ENCODE measurements at regions not wholly inside any gene's neighbourhood (a gene's known extent, or its start where the extent isn't known, plus 50 kb on each side); places are given as distances from the start of the nearest gene placed in this dataset.
"Not testable (repeated sequence)": the region's sequence is repeated elsewhere in the genome, so short reads cannot be mapped to it uniquely, and the experiment has no call there.

- H3K4me3 Mint-ChIP-seq, H3K36me3 Mint-ChIP-seq, H3K4me1 Mint-ChIP-seq, H3K9me3 Mint-ChIP-seq, H3K27me3 Mint-ChIP-seq, H3K27ac Mint-ChIP-seq: not testable (repeated sequence)
Observed at GRCh38 chr2:47697681-47698435, 85.1 kb upstream of the MSH6 start.

GRCh38 chr2:47697000-47697601, 85.8 kb upstream of the MSH6 start:
- Mint-ChIP-seq H3K4me1 (no peaks in the 10 kb centered on the region), H3K27me3 (peaks cover 7% of the 10 kb centered on the region), H3K36me3 (no peaks in the 10 kb centered on the region), H3K27ac (no peak overlapping the region), H3K4me3 (no peak overlapping the region), H3K9me3 (no peaks in the 10 kb centered on the region)

GRCh38 chr2:47696478-47696831, 86.5 kb upstream of the MSH6 start:
- Mint-ChIP-seq H3K4me1 (no peaks in the 10 kb centered on the region), H3K9me3 (no peaks in the 10 kb centered on the region), H3K27me3 (peaks cover 7% of the 10 kb centered on the region), H3K4me3 (no peak overlapping the region), H3K27ac (no peak overlapping the region), H3K36me3 (no peaks in the 10 kb centered on the region)

GRCh38 chr2:47695800-47696477, 87.0 kb upstream of the MSH6 start:
- H3K9me3 Mint-ChIP-seq, result no peaks in the 10 kb centered on the region
- no peaks in the 10 kb centered on the region for H3K36me3 Mint-ChIP-seq
- no peaks in the 10 kb centered on the region for H3K4me1 Mint-ChIP-seq
- H3K27ac Mint-ChIP-seq, result no peak overlapping the region
- peaks cover 7% of the 10 kb centered on the region for H3K27me3 Mint-ChIP-seq
- H3K4me3 Mint-ChIP-seq, result no peak overlapping the region

- H3K36me3 Mint-ChIP-seq, H3K9me3 Mint-ChIP-seq, H3K4me1 Mint-ChIP-seq, H3K4me3 Mint-ChIP-seq, H3K27ac Mint-ChIP-seq, H3K27me3 Mint-ChIP-seq: not testable (repeated sequence)
Observed at GRCh38 chr2:47694451-47694850, 88.5 kb upstream of the MSH6 start.

GRCh38 chr2:47690706-47691325, 92.1 kb upstream of the MSH6 start:
- H3K9me3 Mint-ChIP-seq, H3K36me3 Mint-ChIP-seq, H3K27me3 Mint-ChIP-seq, H3K27ac Mint-ChIP-seq, H3K4me3 Mint-ChIP-seq, H3K4me1 Mint-ChIP-seq: not testable (repeated sequence)

GRCh38 chr2:47690132-47690531, 92.8 kb upstream of the MSH6 start:
- peaks cover 6% of the 10 kb centered on the region for H3K27me3 Mint-ChIP-seq
- H3K4me3 Mint-ChIP-seq, result no peak overlapping the region
- no peaks in the 10 kb centered on the region for H3K36me3 Mint-ChIP-seq
- no peaks in the 10 kb centered on the region for H3K9me3 Mint-ChIP-seq
- H3K27ac Mint-ChIP-seq, result no peak overlapping the region
- no peaks in the 10 kb centered on the region for H3K4me1 Mint-ChIP-seq

- H3K9me3 Mint-ChIP-seq, H3K27me3 Mint-ChIP-seq, H3K4me1 Mint-ChIP-seq, H3K36me3 Mint-ChIP-seq, H3K4me3 Mint-ChIP-seq, H3K27ac Mint-ChIP-seq: not testable (repeated sequence)
Observed at GRCh38 chr2:47689118-47689517, 93.8 kb upstream of the MSH6 start.

GRCh38 chr2:47688561-47688960, 94.4 kb upstream of the MSH6 start:
- Mint-ChIP-seq H3K36me3 (no peaks in the 10 kb centered on the region), H3K27me3 (no peaks in the 10 kb centered on the region), H3K4me1 (no peaks in the 10 kb centered on the region), H3K4me3 (no peak overlapping the region), H3K9me3 (no peaks in the 10 kb centered on the region), H3K27ac (no peak overlapping the region)

GRCh38 chr2:47687856-47688255, 95.1 kb upstream of the MSH6 start:
- Mint-ChIP-seq H3K4me1 (no peaks in the 10 kb centered on the region), H3K27me3 (no peaks in the 10 kb centered on the region), H3K36me3 (no peaks in the 10 kb centered on the region), H3K27ac (no peak overlapping the region), H3K9me3 (no peaks in the 10 kb centered on the region), H3K4me3 (no peak overlapping the region)

- no peaks in the 10 kb centered on the region for H3K4me1 Mint-ChIP-seq
- no peak overlapping the region for H3K27ac Mint-ChIP-seq
- no peaks in the 10 kb centered on the region for H3K27me3 Mint-ChIP-seq
- no peaks in the 10 kb centered on the region for H3K9me3 Mint-ChIP-seq
- no peak overlapping the region for H3K4me3 Mint-ChIP-seq
- H3K36me3 Mint-ChIP-seq, result peaks cover 1% of the 10 kb centered on the region
Observed at GRCh38 chr2:47686018-47686417, 96.9 kb upstream of the MSH6 start.

GRCh38 chr2:47682216-47682749, 100.7 kb upstream of the MSH6 start:
- H3K27me3 Mint-ChIP-seq, result no peaks in the 10 kb centered on the region
- H3K36me3 Mint-ChIP-seq, result peaks cover 1% of the 10 kb centered on the region
- no peaks in the 10 kb centered on the region for H3K4me1 Mint-ChIP-seq
- H3K27ac Mint-ChIP-seq, result no peak overlapping the region
- H3K9me3 Mint-ChIP-seq, result no peaks in the 10 kb centered on the region
- no peak overlapping the region for H3K4me3 Mint-ChIP-seq

- no peaks in the 10 kb centered on the region for H3K27me3 Mint-ChIP-seq
- H3K4me3 Mint-ChIP-seq, result no peak overlapping the region
- no peaks in the 10 kb centered on the region for H3K9me3 Mint-ChIP-seq
- H3K36me3 Mint-ChIP-seq, result no peaks in the 10 kb centered on the region
- no peak overlapping the region for H3K27ac Mint-ChIP-seq
- H3K4me1 Mint-ChIP-seq, result no peaks in the 10 kb centered on the region
Observed at GRCh38 chr2:47676261-47676926, 105.6 kb upstream of the KCNK12 start.

- H3K27me3 Mint-ChIP-seq, result no peaks in the 10 kb centered on the region
- no peak overlapping the region for H3K4me3 Mint-ChIP-seq
- H3K27ac Mint-ChIP-seq, result no peak overlapping the region
- H3K4me1 Mint-ChIP-seq, result no peaks in the 10 kb centered on the region
- H3K36me3 Mint-ChIP-seq, result no peaks in the 10 kb centered on the region
- H3K9me3 Mint-ChIP-seq, result no peaks in the 10 kb centered on the region
Observed at GRCh38 chr2:47675196-47675825, 104.5 kb upstream of the KCNK12 start.

- no peak overlapping the region for H3K4me3 Mint-ChIP-seq
- no peaks in the 10 kb centered on the region for H3K27me3 Mint-ChIP-seq
- H3K4me1 Mint-ChIP-seq, result no peaks in the 10 kb centered on the region
- no peaks in the 10 kb centered on the region for H3K9me3 Mint-ChIP-seq
- H3K27ac Mint-ChIP-seq, result no peak overlapping the region
- no peaks in the 10 kb centered on the region for H3K36me3 Mint-ChIP-seq
Observed at GRCh38 chr2:47666332-47666731, 95.5 kb upstream of the KCNK12 start.
